BJ (cell line): ENCODE measurements at regions not wholly inside any gene's neighbourhood (a gene's known extent, or its start where the extent isn't known, plus 50 kb on each side); places are given as distances from the start of the nearest gene placed in this dataset.

Experiments
- CTCF ChIA-PET: fragments of 350-600 bp; formaldehyde crosslinking; extraction: SDS; loops from one replicate; lab custom pipeline; 2021; ENCODE audit warnings: antibody characterized with exemption, inconsistent platforms; lab: Yijun Ruan, JAX
- POLR2A ChIA-PET: fragments of 300-600 bp; sonication (Branson Sonifier 250); formaldehyde crosslinking; extraction: SDS; loops from one replicate; lab custom pipeline; 2021; ENCODE audit warnings: antibody characterized with exemption; lab: Charles Lee
- DNase-seq: peaks from one replicate; pipeline ENCODE4 v3.0.0-alpha.2; 2011; ENCODE audit warnings: low read depth
- H3K27me3 ChIP-seq: 2 replicates; pipeline ENCODE4 v1.6.0; 2011; ENCODE audit warnings: low read length; ENCODE audit not compliant: control insufficient read depth, insufficient read depth
- H3K36me3 ChIP-seq: 2 replicates; pipeline ENCODE4 v1.5.1; 2011; ENCODE audit warnings: low read length; ENCODE audit not compliant: control insufficient read depth, insufficient read depth
- H3K4me3 ChIP-seq: 2 replicates; pipeline ENCODE4 v1.5.1; 2011; ENCODE audit warnings: low read depth, mild to moderate bottlenecking, control low read depth, low read length
- CTCF ChIP-seq: IDR thresholded peaks from 2 replicates; pipeline ENCODE4 v1.5.1; 2011; ENCODE audit warnings: low read depth, mild to moderate bottlenecking, control low read depth, inconsistent platforms, low read length, moderate library complexity; ENCODE audit not compliant: insufficient read depth

DNA sequence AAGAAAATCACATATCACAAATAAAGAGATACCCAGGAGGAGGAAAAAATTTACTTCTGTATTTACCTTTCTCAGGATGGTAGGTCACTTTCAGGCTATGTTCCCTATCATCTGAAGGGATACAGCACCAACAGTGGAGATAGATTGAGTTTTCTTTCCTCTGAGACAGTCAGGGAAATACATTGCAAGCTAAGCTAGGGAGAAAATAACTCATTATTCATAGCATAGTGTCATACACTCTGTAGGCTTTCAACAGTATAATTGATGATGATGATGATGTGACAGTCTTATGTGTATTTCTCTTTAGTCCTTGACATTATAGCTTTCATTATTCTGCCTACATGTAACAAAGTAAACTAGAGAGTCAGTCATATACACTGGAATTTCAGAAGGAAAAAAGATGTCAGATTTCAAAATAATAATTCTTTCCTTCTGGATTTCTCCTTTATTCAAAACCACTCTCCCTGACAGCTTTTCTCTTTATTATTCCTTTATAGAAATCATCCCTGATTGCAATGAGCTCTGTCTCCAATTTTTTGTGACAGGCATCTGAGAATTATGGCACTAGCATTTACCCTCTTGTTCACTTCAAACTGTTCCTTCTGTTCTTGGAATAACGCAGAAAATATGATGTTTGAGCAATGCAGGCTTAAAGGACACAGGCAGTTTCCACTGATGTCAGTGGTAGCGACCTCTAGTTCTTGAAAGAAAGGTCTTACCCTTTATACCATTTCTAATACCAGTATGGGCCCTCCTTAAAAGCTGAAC lies 169.1 kb upstream of the EPHA5 start:
- Histone ChIP-seq H3K36me3 (no peaks in the 10 kb centered on the region), H3K27me3 (no peaks in the 10 kb centered on the region), H3K4me3 (no peak overlapping the region)
- POLR2A ChIA-PET: no interaction called here
- CTCF ChIA-PET: no interaction called here
- no peak for DNase-seq
- TF ChIP-seq CTCF: no peak

- Histone ChIP-seq H3K27me3 (no peaks in the 10 kb centered on the region), H3K4me3 (no peak overlapping the region), H3K36me3 (no peaks in the 10 kb centered on the region)
- no peak for TF ChIP-seq CTCF
- ChIA-PET POLR2A (no interaction called here), CTCF (no interaction called here)
- DNase-seq: no peak
These were observed 164.4 kb upstream of the EPHA5 start for GRCh38 chr4:65834707-65835106.

GRCh38 chr4:65831828-65832227 lies 161.5 kb upstream of the EPHA5 start:
- DNase-seq: no peak
- ChIA-PET CTCF (no interaction called here), POLR2A (no interaction called here)
- no peak for TF ChIP-seq CTCF
- H3K27me3 ChIP-seq: no peaks in the 10 kb centered on the region
- no peaks in the 10 kb centered on the region for H3K36me3 ChIP-seq
- no peak overlapping the region for H3K4me3 ChIP-seq

DNA sequence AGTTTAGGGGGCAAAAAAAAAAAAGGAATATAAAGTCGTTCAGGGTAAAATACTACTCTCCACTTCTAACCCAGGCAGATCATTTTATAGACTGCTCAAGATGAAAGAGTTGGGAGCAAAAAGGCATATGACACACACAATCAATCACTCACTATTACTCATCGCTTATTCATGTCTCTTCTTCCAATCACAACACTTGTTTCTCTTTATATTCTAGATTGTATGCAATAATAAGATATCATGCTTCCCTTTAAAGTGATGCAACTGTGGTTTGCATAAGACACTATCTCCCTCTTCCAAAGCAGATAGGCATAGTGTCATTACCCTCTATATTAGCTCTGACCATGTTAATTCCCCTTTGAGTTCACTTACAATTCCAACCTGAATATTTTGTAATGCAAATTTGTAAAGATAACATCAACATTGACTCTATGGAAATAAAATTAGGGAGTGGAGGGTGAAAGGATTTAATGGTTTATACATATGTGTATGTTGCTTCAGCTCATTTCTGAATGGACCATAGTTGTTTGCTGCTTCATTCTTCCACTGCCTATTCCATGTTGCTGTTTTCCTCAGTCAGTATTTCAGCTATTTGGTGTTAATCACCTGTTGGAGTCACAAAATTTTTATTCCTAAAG lies 154.9 kb upstream of the EPHA5 start:
- TF ChIP-seq CTCF: no peak
- Histone ChIP-seq H3K4me3 (no peak overlapping the region), H3K27me3 (no peaks in the 10 kb centered on the region), H3K36me3 (no peaks in the 10 kb centered on the region)
- POLR2A ChIA-PET: no interaction called here
- CTCF ChIA-PET: no interaction called here
- no peak for DNase-seq

GRCh38 chr4:65819192-65819591 lies 148.9 kb upstream of the EPHA5 start:
- TF ChIP-seq CTCF: no peak
- Histone ChIP-seq H3K36me3 (no peaks in the 10 kb centered on the region), H3K4me3 (no peak overlapping the region), H3K27me3 (no peaks in the 10 kb centered on the region)
- CTCF ChIA-PET: no interaction called here
- POLR2A ChIA-PET: no interaction called here
- no peak for DNase-seq
